Glomerular visceral epithelial cell (primary cell): ENCODE measurements at regions not wholly inside any gene's neighbourhood (a gene's known extent, or its start where the extent isn't known, plus 50 kb on each side); places are given as distances from the start of the nearest gene placed in this dataset.
"Not testable (repeated sequence)": the region's sequence is repeated elsewhere in the genome, so short reads cannot be mapped to it uniquely, and the experiment has no call there.

ENCODE experiments used
- DNase-seq: peaks from one replicate; pipeline ENCODE4 v3.0.0-alpha.2; 2016; ENCODE audit errors: extremely low spot score

- DNase-seq: peak; percentile 75
These were observed 560.8 kb downstream of the POM121L12 start for GRCh38 chr7:53596230-53596629.

DNA sequence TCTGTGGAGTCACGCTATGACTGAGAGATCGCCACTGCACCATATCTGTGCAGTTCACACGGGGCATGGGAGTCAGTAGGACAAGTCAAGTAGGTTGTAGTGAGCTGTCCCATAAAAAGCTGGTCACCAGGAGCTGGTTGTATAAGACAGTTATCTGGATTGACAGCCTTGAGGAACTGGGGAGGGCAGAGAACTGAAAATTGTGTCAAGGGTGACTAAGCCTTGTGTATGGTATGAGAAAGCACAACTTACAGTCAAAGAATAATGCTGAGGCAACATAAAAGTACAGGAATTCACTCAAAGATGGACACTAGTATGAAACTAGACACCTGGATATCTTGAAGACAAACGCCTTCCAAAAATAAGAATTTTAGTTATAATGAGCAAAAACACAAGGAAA, 564.9 kb downstream of the POM121L12 start:
- no peak for DNase-seq

DNA sequence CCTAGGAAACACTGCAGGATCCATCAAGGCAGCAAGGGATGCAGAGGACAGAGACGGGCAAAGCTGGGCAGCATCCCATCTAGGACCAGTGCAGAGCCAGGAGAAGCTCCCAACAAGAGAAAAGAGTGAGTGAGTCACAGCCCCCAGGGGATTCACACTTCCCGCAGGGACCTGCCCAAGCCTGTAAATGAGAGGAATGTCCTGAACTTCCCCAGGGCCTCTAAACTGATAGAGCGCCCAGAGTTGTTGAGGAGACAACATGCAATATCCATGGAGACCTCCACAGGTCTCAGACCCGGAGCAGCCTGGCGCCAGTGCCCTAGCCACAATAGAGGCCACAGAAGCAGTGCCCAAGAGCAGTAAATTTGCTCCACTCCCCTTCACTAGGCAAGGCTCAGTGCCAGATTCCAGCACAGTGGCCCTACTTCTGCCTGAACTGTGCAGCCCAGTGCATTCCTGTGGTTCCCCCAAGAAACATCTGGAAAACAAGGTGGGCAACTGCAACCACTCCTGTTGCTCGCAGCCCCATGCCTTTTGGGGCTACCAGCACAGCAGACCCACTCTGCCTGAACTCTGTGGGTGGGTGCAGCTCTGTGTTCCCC, 567.5 kb downstream of the POM121L12 start:
- DNase-seq: peak; percentile 75

DNA sequence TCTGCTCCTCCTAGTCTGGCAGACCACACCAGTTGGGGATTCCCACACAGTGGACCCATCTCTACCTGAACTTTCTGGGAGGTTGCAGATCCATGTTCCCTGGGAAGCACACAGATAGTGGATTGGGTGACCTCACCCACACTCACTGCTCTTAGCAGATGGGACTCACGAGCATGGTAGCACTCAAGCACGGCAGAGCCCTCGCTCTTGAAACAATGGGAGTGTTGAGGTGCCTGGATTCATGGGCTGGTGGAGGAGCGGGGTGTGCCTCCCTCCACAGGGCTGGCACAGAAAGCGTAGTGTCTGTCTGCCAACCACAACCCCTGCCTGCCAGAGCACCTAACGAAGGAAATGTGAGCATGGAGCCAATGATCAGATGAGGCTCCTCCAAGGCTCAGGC, 568.0 kb downstream of the POM121L12 start:
- DNase-seq: peak; percentile 32

- DNase-seq: peak; percentile 10
These were observed 568.8 kb downstream of the POM121L12 start for GRCh38 chr7:53604201-53604600.

DNA sequence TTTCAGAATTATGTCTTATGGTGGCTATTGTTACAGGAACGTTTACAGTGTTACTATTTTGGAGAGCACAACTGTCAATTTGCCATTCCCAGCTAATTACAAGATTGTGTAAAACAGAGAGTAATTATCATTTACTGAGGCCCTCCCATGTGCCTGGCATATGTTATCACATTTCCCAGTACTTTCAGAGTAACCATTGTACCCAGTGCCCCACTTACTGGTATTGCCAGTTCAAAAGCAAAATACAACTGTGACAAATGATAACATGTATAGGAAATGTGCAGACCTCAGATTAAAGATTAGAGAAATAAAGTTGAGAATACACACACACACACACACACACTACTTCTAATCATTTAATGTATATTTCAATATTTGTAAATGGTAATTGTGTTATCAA, 572.5 kb downstream of the POM121L12 start:
- DNase-seq: no peak

DNA sequence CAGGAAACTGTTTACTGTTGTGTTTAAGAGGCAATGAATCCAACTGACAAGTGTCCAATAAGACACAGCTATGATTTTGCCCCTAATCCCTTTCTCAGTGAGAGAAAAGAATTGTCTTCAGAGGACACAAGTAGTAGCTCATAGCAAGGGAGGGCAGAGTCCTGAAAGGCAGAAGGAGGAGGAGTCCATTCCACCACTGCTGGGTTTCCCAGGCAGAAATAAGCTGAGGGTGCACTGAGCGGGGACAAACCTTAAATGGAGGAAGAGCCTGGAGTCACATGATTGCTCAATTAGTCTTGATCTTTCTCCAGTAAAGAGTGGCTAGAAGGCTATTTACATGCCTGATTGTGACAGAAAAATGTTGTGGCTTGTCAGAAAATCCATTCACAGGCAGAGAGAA, 573.8 kb downstream of the POM121L12 start:
- DNase-seq: no peak

GRCh38 chr7:53611043-53611442, 575.6 kb downstream of the POM121L12 start:
- DNase-seq: no peak

DNA sequence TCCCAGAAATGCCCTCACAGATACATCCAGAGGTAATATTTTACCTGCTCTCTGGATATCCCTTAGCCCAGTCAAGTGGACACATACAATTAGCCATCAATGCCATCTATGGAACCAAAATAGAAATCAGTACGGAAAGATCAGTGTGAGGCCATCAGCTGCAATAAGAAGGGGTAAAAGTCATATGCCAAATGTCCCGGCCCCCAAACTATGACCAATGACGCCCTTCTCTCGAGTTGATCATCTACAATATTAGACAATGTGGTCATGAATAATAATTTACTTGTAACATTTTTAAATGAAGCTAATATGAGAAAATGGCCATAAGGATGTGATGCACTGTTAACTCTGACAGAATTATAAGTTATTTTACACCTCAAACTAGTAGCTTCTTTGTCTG, 588.9 kb downstream of the POM121L12 start:
- peak; percentile 28 for DNase-seq

- no peak for DNase-seq
These were observed 593.3 kb downstream of the POM121L12 start for GRCh38 chr7:53628775-53629174.

- DNase-seq: not testable (repeated sequence)
These were observed 599.8 kb downstream of the POM121L12 start for GRCh38 chr7:53635251-53635650.

GRCh38 chr7:53638517-53638916, 603.1 kb downstream of the POM121L12 start:
- DNase-seq: no peak

DNA sequence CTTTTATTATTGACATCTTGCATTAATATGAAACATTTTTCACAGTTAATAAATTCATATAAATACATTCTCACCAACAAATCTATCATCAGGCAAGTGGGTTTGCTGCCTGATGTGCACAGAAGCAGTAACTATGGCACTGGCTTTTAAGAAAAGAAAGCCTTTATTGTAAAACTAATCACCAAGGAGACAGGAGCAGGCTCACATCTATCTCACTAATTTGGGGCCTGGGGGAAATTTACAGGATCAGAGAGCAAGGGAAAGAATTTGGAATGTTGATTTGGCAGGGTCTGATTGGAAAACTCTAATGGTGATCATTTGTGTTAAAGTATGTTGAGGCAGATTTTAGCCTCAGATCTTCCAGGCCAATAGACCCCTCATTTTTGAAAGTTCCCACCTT, 605.7 kb downstream of the POM121L12 start:
- DNase-seq: no peak

- DNase-seq: peak; percentile 60
These were observed 606.9 kb downstream of the POM121L12 start for GRCh38 chr7:53642361-53642760.

GRCh38 chr7:53642866-53643265, 607.4 kb downstream of the POM121L12 start:
- no peak for DNase-seq

DNA sequence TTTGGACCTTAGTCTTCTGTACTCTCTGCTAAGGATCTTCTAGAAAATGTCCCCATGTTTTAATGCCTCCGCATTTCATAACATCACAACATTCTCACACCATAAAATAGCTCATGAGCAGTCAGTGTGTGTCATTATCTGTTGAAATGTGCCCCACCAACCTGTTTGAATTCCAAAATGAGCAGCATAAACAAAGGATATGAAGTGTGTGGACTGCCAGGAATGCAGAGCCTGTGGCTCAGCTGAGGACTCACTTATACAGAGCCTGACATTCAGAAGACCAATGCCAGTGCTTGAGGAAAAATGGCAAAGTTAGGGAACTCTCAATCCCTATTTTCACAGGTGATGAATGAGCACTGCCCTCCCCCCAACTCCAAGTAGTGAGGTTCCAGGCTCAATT, 621.4 kb downstream of the POM121L12 start:
- peak; percentile 1 for DNase-seq

DNA sequence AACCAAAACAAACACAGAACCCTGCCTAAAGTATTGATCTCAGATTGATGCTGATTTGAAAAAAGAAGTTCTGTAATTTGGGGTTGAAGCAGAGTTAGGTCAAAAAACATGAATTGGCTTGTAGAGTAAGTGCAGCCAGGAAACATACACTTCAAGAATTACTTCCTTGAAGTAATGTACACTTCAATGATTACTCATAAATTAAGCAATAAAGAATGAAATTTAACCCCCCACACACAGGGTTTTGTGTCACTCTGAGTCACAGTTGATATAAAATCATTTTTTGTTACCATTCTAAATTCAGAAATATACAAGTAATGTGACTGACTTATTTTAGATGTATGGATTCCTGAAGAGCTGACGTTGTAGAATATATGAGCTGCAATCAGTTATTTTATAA, 622.2 kb downstream of the POM121L12 start:
- DNase-seq: no peak

GRCh38 chr7:53658951-53659350, 623.5 kb downstream of the POM121L12 start:
- DNase-seq: no peak

GRCh38 chr7:53661645-53662217, 626.3 kb downstream of the POM121L12 start:
- no peak for DNase-seq

- DNase-seq: no peak
These were observed 637.2 kb downstream of the POM121L12 start for GRCh38 chr7:53672681-53673080.

DNA sequence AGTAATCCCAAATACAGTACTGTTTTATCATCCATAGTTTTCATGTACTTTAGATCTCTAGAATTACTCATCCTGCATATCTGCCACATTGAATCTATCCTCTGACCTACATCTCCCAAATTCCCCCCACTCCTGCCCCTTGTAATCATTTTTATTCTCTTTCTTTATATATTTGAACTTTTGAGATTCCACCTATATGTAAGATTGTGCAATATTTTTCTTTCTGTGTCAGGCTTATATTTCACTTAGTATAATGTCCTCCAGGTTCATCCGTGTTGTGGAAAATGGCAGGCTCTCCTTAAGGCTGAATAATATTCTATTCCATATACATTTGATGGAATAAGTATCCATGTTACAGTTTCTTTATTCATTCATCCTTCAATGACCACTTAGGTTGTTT, 640.4 kb downstream of the POM121L12 start:
- no peak for DNase-seq

DNA sequence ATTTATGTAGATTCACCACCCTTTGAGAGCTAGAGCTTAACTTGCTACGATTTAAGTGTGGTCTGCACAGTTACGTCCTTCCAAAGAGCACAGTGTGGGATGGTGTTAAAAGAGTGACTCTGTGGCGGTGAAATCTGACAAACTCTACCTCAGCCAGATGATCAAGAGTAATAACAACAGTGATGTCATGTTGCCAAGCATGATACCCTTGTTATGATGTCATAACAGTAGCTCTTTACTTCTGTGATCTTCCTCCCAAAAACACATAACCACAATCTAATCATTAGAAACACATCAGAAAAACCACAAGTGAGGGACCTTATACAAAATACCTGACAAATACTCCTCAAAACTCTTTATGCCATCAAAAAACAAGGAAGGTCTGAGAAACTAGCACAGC, 649.3 kb downstream of the POM121L12 start:
- DNase-seq: no peak

- no peak for DNase-seq
These were observed 655.0 kb downstream of the POM121L12 start for GRCh38 chr7:53690411-53690810.

- DNase-seq: no peak
These were observed 662.5 kb downstream of the POM121L12 start for GRCh38 chr7:53697913-53698312.
